Bone marrow (tissue), 2 donors: ENCODE measurements at regions not wholly inside any gene's neighbourhood (a gene's known extent, or its start where the extent isn't known, plus 50 kb on each side); places are given as distances from the start of the nearest gene placed in this dataset.
"Not testable (repeated sequence)": the region's sequence is repeated elsewhere in the genome, so short reads cannot be mapped to it uniquely, and the experiment has no call there.

Source experiments
- DNase-seq, 2 donors: peaks; one replicate each; lab custom pipeline; 2025; lab: John Stamatoyannopoulos, UW

- DNase-seq = no peak
These were observed 93.1 kb upstream of the TBCA start for GRCh38 chr5:77869116-77869798.

GRCh38 chr5:77867914-77868313, 91.8 kb upstream of the TBCA start:
- DNase-seq = no peak

GRCh38 chr5:77867194-77867691, 91.1 kb upstream of the TBCA start:
- DNase-seq = no peak

- no peak for DNase-seq
These were observed 90.1 kb upstream of the TBCA start for GRCh38 chr5:77866198-77866597.

- peak in 1 of 2 donors; percentile 32 for DNase-seq
These were observed 88.9 kb upstream of the TBCA start for GRCh38 chr5:77864997-77865396.

GRCh38 chr5:77863181-77863580, 87.0 kb upstream of the TBCA start:
- DNase-seq = no peak

- DNase-seq = no peak
These were observed 85.4 kb upstream of the TBCA start for GRCh38 chr5:77861576-77861975.

GRCh38 chr5:77859306-77859705, 83.2 kb upstream of the TBCA start:
- DNase-seq = no peak

- DNase-seq = not testable (repeated sequence)
These were observed 82.5 kb upstream of the TBCA start for GRCh38 chr5:77858678-77859077.

- no peak for DNase-seq
These were observed 79.2 kb upstream of the TBCA start for GRCh38 chr5:77855369-77855768.

- DNase-seq = no peak
These were observed 77.3 kb upstream of the TBCA start for GRCh38 chr5:77853353-77853907.

GRCh38 chr5:77852514-77853352, 76.6 kb upstream of the TBCA start:
- DNase-seq = no peak

- DNase-seq = no peak
These were observed 76.0 kb upstream of the TBCA start for GRCh38 chr5:77852068-77852513.

GRCh38 chr5:77851176-77852067, 75.3 kb upstream of the TBCA start:
- no peak for DNase-seq

GRCh38 chr5:77850536-77851175, 74.5 kb upstream of the TBCA start:
- no peak for DNase-seq

- no peak for DNase-seq
These were observed 73.3 kb upstream of the TBCA start for GRCh38 chr5:77849308-77849900.

- DNase-seq = no peak
These were observed 71.7 kb upstream of the TBCA start for GRCh38 chr5:77847814-77848290.

GRCh38 chr5:77847129-77847460, 71.0 kb upstream of the TBCA start:
- DNase-seq = no peak

GRCh38 chr5:77846422-77847128, 70.4 kb upstream of the TBCA start:
- DNase-seq = no peak

- no peak for DNase-seq
These were observed 69.1 kb upstream of the TBCA start for GRCh38 chr5:77845324-77845646.
